ENCODE measurements at regions not wholly inside any gene's neighbourhood (a gene's known extent, or its start where the extent isn't known, plus 50 kb on each side); places are given as distances from the start of the nearest gene placed in this dataset.

DNA sequence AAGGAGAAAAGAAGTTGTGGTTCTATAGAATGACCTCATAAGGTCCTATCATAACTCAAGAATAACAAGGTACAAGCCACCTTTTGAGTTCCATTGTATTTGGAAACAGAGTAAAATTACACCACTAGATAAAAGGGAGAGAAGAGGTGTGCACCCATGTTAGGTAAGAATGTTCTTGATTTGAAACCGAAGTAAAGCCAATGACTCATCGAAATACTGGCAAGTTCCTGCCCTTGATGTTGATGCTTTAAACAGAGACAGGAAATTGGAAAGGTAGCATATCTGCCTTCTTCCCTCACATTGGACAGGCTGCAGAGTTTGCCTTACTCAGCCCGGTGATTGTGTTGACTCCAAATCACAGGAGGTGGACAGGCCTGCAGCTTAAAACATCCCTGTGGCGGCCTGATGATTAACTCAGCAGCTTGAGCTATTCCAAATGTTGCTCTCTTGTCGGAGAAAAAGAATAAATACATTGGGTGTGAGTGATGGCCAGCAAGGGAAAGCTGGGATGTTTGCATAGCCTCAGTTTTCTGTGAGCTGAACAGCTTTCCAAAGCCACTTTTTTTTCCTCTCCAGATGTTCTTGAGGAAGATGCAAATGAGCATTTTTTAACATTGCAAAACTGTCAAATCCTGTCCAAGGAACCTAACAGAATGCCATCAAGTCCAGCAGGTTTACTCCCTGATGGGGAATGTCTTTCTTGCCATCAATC lies 321.1 kb downstream of the NKX6-1 start:
- TF ChIP-seq CTCF (IDR thresholded peaks at IDR 0.05; ENCODE audit: low read depth, low read length): no peak
- no peak for TF ChIP-seq EZH2phosphoT487 (IDR thresholded peaks at IDR 0.05; ENCODE audit: low read depth)

Measured in OCI-LY3 (cell line).